ENCODE measurements at regions not wholly inside any gene's neighbourhood (a gene's known extent, or its start where the extent isn't known, plus 50 kb on each side); places are given as distances from the start of the nearest gene placed in this dataset.

DNA sequence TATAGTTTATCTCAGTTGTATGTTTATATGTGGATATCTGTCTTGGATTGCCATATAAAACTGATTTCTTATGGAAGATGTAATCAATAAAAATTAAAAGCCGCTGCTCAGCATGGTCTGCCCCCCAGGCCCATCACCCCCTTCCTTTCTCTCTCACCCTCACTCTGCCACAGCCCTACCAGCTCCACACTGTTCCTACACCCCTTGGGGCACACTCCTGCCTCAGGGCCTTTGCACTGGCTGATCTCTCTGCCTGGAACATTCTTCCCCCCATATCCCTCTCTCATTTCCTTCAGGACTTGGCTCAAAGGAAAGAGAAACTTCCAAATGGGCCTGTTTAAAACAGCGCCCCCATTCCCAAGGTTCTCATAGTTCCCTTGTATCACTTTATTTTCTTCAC lies 63.1 kb downstream of the LRRC32 start:
- TF ChIP-seq NRF1 (IDR thresholded peaks at IDR 0.05; ENCODE audit: low read depth, low read length) (no peak), EP300 (IDR thresholded peaks at IDR 0.05; ENCODE audit: borderline replicate concordance in 1 of 2, low read depth in 2 of 2, low read length in 2 of 2) (no peak), TAF1 (IDR thresholded peaks at IDR 0.05; ENCODE audit: low read depth, low read length) (no peak), EZH2 (IDR thresholded peaks at IDR 0.05; ENCODE audit: low read depth, low read length, severe bottlenecking) (no peak), RNF2 (IDR thresholded peaks at IDR 0.05; ENCODE audit: borderline replicate concordance, low read depth, low read length, missing control alignments, poor library complexity, severe bottlenecking) (no peak), TEAD4 (IDR thresholded peaks at IDR 0.05; ENCODE audit: low read depth, low read length) (no peak)
- no peak overlapping the region for H4K8ac ChIP-seq (ENCODE audit: extremely low read depth, insufficient read depth, low read length)
- no peak overlapping the region for H2BK20ac ChIP-seq (ENCODE audit: low read length)
- no peak overlapping the region for H3K4ac ChIP-seq (replicated peaks; ENCODE audit: insufficient read length, low read depth, low read length)
- no peak overlapping the region for H2AFZ ChIP-seq (ENCODE audit: low read length)
- no peaks in the 10 kb centered on the region for H4K20me1 ChIP-seq (replicated peaks in 1 of 2; ENCODE audit: control insufficient read depth in 1 of 2, insufficient read depth in 2 of 2, low read length in 2 of 2)
- H2BK15ac ChIP-seq (ENCODE audit: low read length), result no peak overlapping the region
- H3K4me1 ChIP-seq (replicated peaks in 1 of 4; ENCODE audit: control insufficient read depth in 3 of 4, insufficient read depth in 4 of 4, low read length in 3 of 4), result peaks cover 0 to 18% (median 10%) of the 10 kb centered on the region in 4 experiments; a peak in 6 of 7 replicates
- H3K23ac ChIP-seq (ENCODE audit: insufficient read length), result no peak overlapping the region
- H3K18ac ChIP-seq (ENCODE audit: extremely low read depth, low read length), result no peak overlapping the region
- no peaks in the 10 kb centered on the region for H3K36me3 ChIP-seq (ENCODE audit: control insufficient read depth in 2 of 4, insufficient read depth in 4 of 4, low read length in 3 of 4)
- no peak overlapping the region for H2BK12ac ChIP-seq (ENCODE audit: low read depth, low read length)
- H3K56ac ChIP-seq (replicated peaks; ENCODE audit: insufficient read length, low read depth, low read length), result no peak overlapping the region
- no peaks in the 10 kb centered on the region; the same call in 1 of the 2 replicates for H3K79me1 ChIP-seq (ENCODE audit: low read depth, low read length)
- no peak for DNase-seq (ENCODE audit: low read depth in 1 of 2, low spot score in 2 of 2)
- H3K4me3 ChIP-seq (ENCODE audit: extremely low read depth in 1 of 4, insufficient read depth in 2 of 4, low read depth in 3 of 4, low read length in 4 of 4), result no peak overlapping the region
- H3K27ac ChIP-seq (ENCODE audit: low read depth, low read length), result no peak overlapping the region
- no peak for FAIRE-seq
- no peak overlapping the region for H2BK5ac ChIP-seq (ENCODE audit: low read depth, low read length)
- ChIA-PET CTCF (ENCODE audit: partially characterized antibody) (interaction anchor here (0.6 to 1.7 kb wide), 4 partner anchors 9 to 560 kb away, joined by 3 to 11 read pairs (median 3); no protein-coding TSS in a partner anchor), POLR2A (ENCODE audit: partially characterized antibody) (no interaction called here)
- H2AK5ac ChIP-seq (ENCODE audit: low read depth, low read length), result no peak overlapping the region
- H3K9ac ChIP-seq (replicated peaks in 1 of 4; ENCODE audit: extremely low read depth in 1 of 4, low read depth in 3 of 4, low read length in 3 of 4), result no peak overlapping the region
- no peaks in the 10 kb centered on the region for H3K27me3 ChIP-seq (replicated peaks in 1 of 4; ENCODE audit: control insufficient read depth in 3 of 4, extremely low read depth in 1 of 4, insufficient read depth in 3 of 4, low read length in 3 of 4)
- H3K14ac ChIP-seq (ENCODE audit: insufficient read length), result no peak overlapping the region
- H3K79me2 ChIP-seq (ENCODE audit: control insufficient read depth in 1 of 2, insufficient read depth in 2 of 2, low read length in 2 of 2), result no peaks in the 10 kb centered on the region
- H4K5ac ChIP-seq (ENCODE audit: insufficient read length, low read depth, low read length), result no peak overlapping the region
- H4K91ac ChIP-seq (replicated peaks; ENCODE audit: insufficient read length, low read length), result no peak overlapping the region
- 0 out of 2 replicates have a peak, but pooled peaks cover 1% of the 10 kb centered on the region for H3K23me2 ChIP-seq (ENCODE audit: low read depth, low read length)
- no peak overlapping the region for H3K4me2 ChIP-seq (ENCODE audit: insufficient read depth in 1 of 2, low read depth in 2 of 2, low read length in 2 of 2)
- no peak overlapping the region for H2BK120ac ChIP-seq (replicated peaks; ENCODE audit: low read depth, low read length)
- WGBS, 2 experiments (ENCODE audit: extremely low coverage in 1 of 2, insufficient coverage in 1 of 2, insufficient read length in 1 of 2, insufficient replicate concordance in 2 of 2, low coverage in 1 of 2, low lambda C conversion rate in 2 of 2, missing lambda C conversion rate in 1 of 2), result 91% methylated on average over 2 of the region's 2 CpGs; no CpG with 5 or more reads in 1 of the 2 experiments
- H3K9me3 ChIP-seq (ENCODE audit: insufficient read depth in 2 of 2, low read depth in 1 of 2, low read length in 1 of 2), result no peaks in the 10 kb centered on the region

All from H1 (cell line).